Suprapubic skin (tissue), 4 donors: ENCODE measurements at regions not wholly inside any gene's neighbourhood (a gene's known extent, or its start where the extent isn't known, plus 50 kb on each side); places are given as distances from the start of the nearest gene placed in this dataset.

ENCODE experiments used
- DNase-seq, 2 donors: peaks; one replicate each; pipeline ENCODE4 v3.0.0-alpha.2; 2019; ENCODE audit warnings: low spot score in 2 of 2
- H3K27ac ChIP-seq: fragments of 200-600 bp; sonication (generic); one replicate; pipeline ENCODE4 v1.5.1; 2019
- H3K27me3 ChIP-seq: fragments of 200-600 bp; sonication (generic); one replicate; pipeline ENCODE4 v1.5.1; 2019
- H3K36me3 ChIP-seq: fragments of 200-600 bp; sonication (generic); one replicate; pipeline ENCODE4 v1.5.1; 2019
- H3K4me1 ChIP-seq: fragments of 200-600 bp; sonication (generic); one replicate; pipeline ENCODE4 v1.5.1; 2019
- H3K4me3 ChIP-seq: fragments of 200-600 bp; sonication (generic); one replicate; pipeline ENCODE4 v1.5.1; 2019; ENCODE audit warnings: mild to moderate bottlenecking
- H3K9me3 ChIP-seq: fragments of 200-600 bp; sonication (generic); one replicate; pipeline ENCODE4 v1.5.1; 2019
- EP300 ChIP-seq: sonication (generic); formaldehyde crosslinking; IDR thresholded peaks from one replicate; pipeline ENCODE4 v1.6.1; 2017; ENCODE audit warnings: antibody characterized with exemption
- POLR2A ChIP-seq, 2 donors: fragments of 450-650 bp; IDR thresholded peaks; one replicate each; pipeline ENCODE4 v1.6.1; 2017; ENCODE audit warnings: antibody characterized with exemption in 2 of 2, mild to moderate bottlenecking in 2 of 2, moderate library complexity in 2 of 2
- POLR2AphosphoS5 ChIP-seq, 3 donors: sonication (generic); formaldehyde crosslinking; IDR thresholded peaks; one replicate each; pipeline ENCODE4 v1.6.1; 2017; ENCODE audit warnings: antibody characterized with exemption in 3 of 3
- WGBS: methylation state at CpG from one replicate; pipeline ENCODE4 v1.1.5; 2018; 5-methylcytosine and 5-hydroxymethylcytosine counted together
- TF ChIP-seq, protein P1 (sequence below), 2 donors: fragments of 200-600 bp in 1 of 2; fragments of 450-650 bp in 1 of 2; sonication (generic) in 1 of 2; IDR thresholded peaks; one replicate each; pipeline ENCODE4 v1.5.1; 2016 to 2019; ENCODE audit warnings: antibody characterized with exemption in 2 of 2, mild to moderate bottlenecking in 1 of 2, moderate library complexity in 1 of 2

DNA sequence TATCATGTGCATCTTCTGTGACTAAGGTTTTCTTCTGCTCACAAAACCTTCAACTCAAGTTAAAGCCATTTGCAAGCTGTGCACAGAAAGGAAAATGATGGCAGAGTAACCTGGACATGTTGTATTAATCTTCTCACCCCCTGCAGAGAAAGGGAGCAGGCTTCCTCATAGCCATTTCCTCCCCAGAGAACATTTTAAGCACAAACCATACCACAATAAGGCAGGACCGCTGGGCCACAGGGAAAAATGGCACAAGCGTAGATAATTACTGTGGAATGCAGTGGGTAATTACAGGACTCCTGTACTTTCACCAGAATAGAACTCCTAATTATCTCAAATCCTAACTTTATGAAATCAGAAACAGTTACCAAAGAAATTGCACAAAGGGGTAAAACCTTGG lies 215.7 kb downstream of the KIF21A start:
- Histone ChIP-seq H3K9me3 (peaks cover 13% of the 10 kb centered on the region), H3K4me1 (no peaks in the 10 kb centered on the region), H3K36me3 (no peaks in the 10 kb centered on the region), H3K4me3 (no peak overlapping the region), H3K27ac (no peak overlapping the region), H3K27me3 (no peaks in the 10 kb centered on the region)
- DNase-seq = no peak
- WGBS = 28% methylated on average over 2 of the region's 2 CpGs
- TF ChIP-seq, protein P1, sequence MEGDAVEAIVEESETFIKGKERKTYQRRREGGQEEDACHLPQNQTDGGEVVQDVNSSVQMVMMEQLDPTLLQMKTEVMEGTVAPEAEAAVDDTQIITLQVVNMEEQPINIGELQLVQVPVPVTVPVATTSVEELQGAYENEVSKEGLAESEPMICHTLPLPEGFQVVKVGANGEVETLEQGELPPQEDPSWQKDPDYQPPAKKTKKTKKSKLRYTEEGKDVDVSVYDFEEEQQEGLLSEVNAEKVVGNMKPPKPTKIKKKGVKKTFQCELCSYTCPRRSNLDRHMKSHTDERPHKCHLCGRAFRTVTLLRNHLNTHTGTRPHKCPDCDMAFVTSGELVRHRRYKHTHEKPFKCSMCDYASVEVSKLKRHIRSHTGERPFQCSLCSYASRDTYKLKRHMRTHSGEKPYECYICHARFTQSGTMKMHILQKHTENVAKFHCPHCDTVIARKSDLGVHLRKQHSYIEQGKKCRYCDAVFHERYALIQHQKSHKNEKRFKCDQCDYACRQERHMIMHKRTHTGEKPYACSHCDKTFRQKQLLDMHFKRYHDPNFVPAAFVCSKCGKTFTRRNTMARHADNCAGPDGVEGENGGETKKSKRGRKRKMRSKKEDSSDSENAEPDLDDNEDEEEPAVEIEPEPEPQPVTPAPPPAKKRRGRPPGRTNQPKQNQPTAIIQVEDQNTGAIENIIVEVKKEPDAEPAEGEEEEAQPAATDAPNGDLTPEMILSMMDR (IDR thresholded peaks at IDR 0.05) = no peak
- no peak for TF ChIP-seq POLR2AphosphoS5 (IDR thresholded peaks at IDR 0.05)
- no peak for TF ChIP-seq POLR2A (IDR thresholded peaks at IDR 0.05)
- no peak for TF ChIP-seq EP300

DNA sequence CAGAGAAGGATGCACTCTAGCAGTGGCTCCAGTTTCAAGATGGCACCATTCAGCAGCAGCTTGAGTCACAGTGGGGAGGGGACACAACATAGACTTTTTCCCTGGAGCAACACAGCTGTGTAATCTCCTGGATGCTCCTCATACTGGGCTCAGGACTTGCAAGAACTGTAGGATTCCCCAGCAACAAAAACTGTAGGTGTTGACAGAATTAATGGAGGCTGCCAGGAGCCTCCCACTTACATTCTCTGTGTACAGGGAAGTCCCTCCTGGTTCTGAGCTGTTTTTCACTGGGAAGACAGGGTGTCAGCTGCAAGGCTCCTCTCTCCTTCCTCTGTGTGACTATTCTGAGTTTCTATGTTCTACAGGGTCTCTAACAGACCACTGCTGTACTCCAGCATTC lies 217.9 kb downstream of the KIF21A start:
- DNase-seq = no peak
- H3K9me3 ChIP-seq = peaks cover 13% of the 10 kb centered on the region
- TF ChIP-seq, protein P1 (IDR thresholded peaks at IDR 0.05) = no peak
- no peak for TF ChIP-seq POLR2AphosphoS5 (IDR thresholded peaks at IDR 0.05)
- TF ChIP-seq POLR2A (IDR thresholded peaks at IDR 0.05) = no peak
- no peak for TF ChIP-seq EP300

DNA sequence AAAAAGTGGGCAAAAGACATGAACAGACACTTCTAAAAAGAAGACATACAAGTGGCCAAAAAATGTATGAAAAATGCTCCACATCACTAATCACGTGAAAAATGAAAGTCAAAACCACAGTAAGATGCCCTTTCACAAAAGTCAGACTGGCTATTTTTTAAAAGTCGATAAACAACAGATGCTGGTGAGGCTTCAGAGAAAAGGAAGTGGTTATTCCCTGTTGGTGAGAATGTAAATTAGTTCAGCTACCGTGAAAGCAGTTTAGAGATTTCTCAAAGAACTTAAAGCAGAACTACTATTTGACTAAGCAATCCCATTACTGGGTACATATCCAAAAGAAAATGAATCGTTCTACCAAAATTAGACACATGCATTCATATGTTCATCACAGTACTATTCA lies 237.0 kb downstream of the KIF21A start:
- H3K27me3 ChIP-seq = no peaks in the 10 kb centered on the region
- WGBS = 53% methylated on average over 4 of the region's 4 CpGs
- TF ChIP-seq, protein P1 (IDR thresholded peaks at IDR 0.05) = no peak
- no peak for TF ChIP-seq POLR2A (IDR thresholded peaks at IDR 0.05)
- TF ChIP-seq EP300 = no peak
- no peak for TF ChIP-seq POLR2AphosphoS5 (IDR thresholded peaks at IDR 0.05)
- no peak overlapping the region for H3K4me3 ChIP-seq
- no peak overlapping the region for H3K27ac ChIP-seq
- H3K9me3 ChIP-seq = peaks cover 19% of the 10 kb centered on the region
- H3K4me1 ChIP-seq = no peaks in the 10 kb centered on the region
- no peak for DNase-seq
- H3K36me3 ChIP-seq = no peaks in the 10 kb centered on the region

More for the DNA sequence above, 217.9 kb downstream of the KIF21A start:
- Histone ChIP-seq H3K27ac (no peak overlapping the region), H3K4me1 (no peaks in the 10 kb centered on the region), H3K27me3 (no peaks in the 10 kb centered on the region), H3K4me3 (no peak overlapping the region), H3K36me3 (no peaks in the 10 kb centered on the region)

DNA sequence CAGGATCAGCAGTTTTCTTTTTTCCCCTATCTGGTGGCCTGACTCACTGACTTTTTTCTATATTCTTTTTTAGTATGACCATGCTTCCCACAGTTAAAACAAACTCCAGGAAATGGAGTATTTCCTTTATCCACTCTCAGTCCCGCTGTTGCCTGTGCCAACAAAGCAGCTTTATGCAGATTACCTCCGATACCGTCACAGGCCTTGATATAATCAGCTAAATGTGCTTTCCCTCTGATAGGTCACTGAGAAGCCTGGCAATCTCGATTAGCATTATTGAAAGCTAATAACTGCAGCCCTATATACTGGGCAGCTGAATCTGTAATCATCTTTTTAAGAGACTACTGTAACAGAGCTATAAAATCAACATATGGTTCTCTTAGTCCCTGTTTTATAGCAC lies 243.6 kb downstream of the KIF21A start:
- 18% methylated on average over 4 of the region's 4 CpGs for WGBS
- no peak for DNase-seq
- TF ChIP-seq, protein P1 (IDR thresholded peaks at IDR 0.05) = no peak
- TF ChIP-seq POLR2A (IDR thresholded peaks at IDR 0.05) (no peak), POLR2AphosphoS5 (IDR thresholded peaks at IDR 0.05) (no peak), EP300 (no peak)
- no peaks in the 10 kb centered on the region for H3K36me3 ChIP-seq
- H3K27ac ChIP-seq = no peak overlapping the region
- H3K4me1 ChIP-seq = no peaks in the 10 kb centered on the region
- H3K27me3 ChIP-seq = no peaks in the 10 kb centered on the region
- peaks cover 9% of the 10 kb centered on the region for H3K9me3 ChIP-seq
- no peak overlapping the region for H3K4me3 ChIP-seq

DNA sequence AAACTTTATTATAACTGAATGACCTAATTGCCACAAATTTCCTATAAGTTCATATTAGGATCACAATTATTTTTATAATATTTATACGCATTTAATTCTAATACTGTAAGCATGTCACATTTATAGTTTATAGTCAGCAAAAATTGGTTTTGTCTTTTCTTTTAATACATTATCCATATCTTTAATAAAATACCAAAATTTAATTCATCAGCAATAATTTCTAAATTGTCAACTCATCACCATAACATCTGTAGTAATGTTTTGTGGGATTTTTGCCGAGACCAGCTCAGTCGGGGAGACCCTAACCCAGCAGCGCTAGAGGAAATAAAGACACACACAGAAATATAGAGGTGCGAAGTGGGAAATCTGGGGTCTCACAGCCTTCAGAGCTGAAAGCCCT lies 254.2 kb downstream of the KIF21A start:
- Histone ChIP-seq H3K9me3 (no peaks in the 10 kb centered on the region), H3K4me1 (no peaks in the 10 kb centered on the region), H3K4me3 (no peak overlapping the region), H3K27me3 (no peaks in the 10 kb centered on the region), H3K36me3 (no peaks in the 10 kb centered on the region), H3K27ac (no peak overlapping the region)
- TF ChIP-seq, protein P1 (IDR thresholded peaks at IDR 0.05) = no peak
- TF ChIP-seq POLR2A (IDR thresholded peaks at IDR 0.05) = no peak
- TF ChIP-seq POLR2AphosphoS5 (IDR thresholded peaks at IDR 0.05) = no peak
- TF ChIP-seq EP300 = no peak
- 93% methylated on average over 5 of the region's 5 CpGs for WGBS
- DNase-seq = no peak
